IMR-90 (cell line): ENCODE measurements at regions not wholly inside any gene's neighbourhood (a gene's known extent, or its start where the extent isn't known, plus 50 kb on each side); places are given as distances from the start of the nearest gene placed in this dataset.

ENCODE experiments used
- ATAC-seq: fragments of 200-7000 bp; cut with Tn5 transposase; 2 replicates; pipeline ENCODE4 v1.9.1; 2020; ENCODE audit warnings: low read depth, mild to moderate bottlenecking, moderate library complexity
- BruUV-seq: library from RNA; stranded (reverse); fragments of 400-500 nt; replicated peaks from 2 replicates; lab custom pipeline; 2021; lab: Mats Ljungman, UMichigan
- CTCF ChIA-PET: fragments of 300-600 bp; formaldehyde crosslinking; extraction: SDS; loops from one replicate; lab custom pipeline; 2021; ENCODE audit warnings: antibody characterized with exemption; lab: Yijun Ruan, JAX
- POLR2A ChIA-PET: fragments of 300-600 bp; sonication (Branson Sonifier 250); formaldehyde crosslinking; loops from one replicate; lab custom pipeline; 2022; ENCODE audit warnings: antibody characterized with exemption; ENCODE audit not compliant: unreplicated experiment; lab: Charles Lee
- DNase-seq: peaks from one replicate; pipeline ENCODE4 v3.0.0; 2013
- H2AFZ ChIP-seq: replicated peaks from 2 replicates; pipeline ENCODE3; 2013; ENCODE audit warnings: low read length, mild to moderate bottlenecking; ENCODE audit not compliant: poor library complexity
- H2AK5ac ChIP-seq: 2 replicates; pipeline ENCODE4 v1.6.1; 2013; ENCODE audit warnings: low read depth, low read length, inconsistent platforms
- H2AK9ac ChIP-seq: replicated peaks from 2 replicates; pipeline ENCODE3; 2013; ENCODE audit warnings: mild to moderate bottlenecking, low read depth, low read length, moderate library complexity; ENCODE audit not compliant: poor library complexity
- H2BK120ac ChIP-seq: 2 replicates; pipeline ENCODE4 v1.6.1; 2013; ENCODE audit warnings: low read depth, low read length, inconsistent platforms
- H2BK15ac ChIP-seq: 3 replicates; pipeline ENCODE4 v1.6.1; 2013; ENCODE audit warnings: low read depth, low read length, inconsistent platforms
- H2BK20ac ChIP-seq: 2 replicates; pipeline ENCODE4 v1.6.1; 2013; ENCODE audit warnings: low read depth, mild to moderate bottlenecking, inconsistent platforms, low read length, moderate library complexity
- H2BK5ac ChIP-seq: 2 replicates; pipeline ENCODE4 v1.6.1; 2013; ENCODE audit warnings: mild to moderate bottlenecking, low read depth, low read length, inconsistent platforms; ENCODE audit not compliant: poor library complexity, severe bottlenecking
- H3K14ac ChIP-seq: replicated peaks from 2 replicates; pipeline ENCODE4 v1.6.1; 2013; ENCODE audit warnings: low read depth, low read length, inconsistent platforms
- H3K18ac ChIP-seq: 2 replicates; pipeline ENCODE4 v1.6.1; 2013; ENCODE audit warnings: low read depth, low read length, control low read depth
- H3K23ac ChIP-seq: 2 replicates; pipeline ENCODE4 v1.6.1; 2013; ENCODE audit warnings: low read depth, low read length, inconsistent platforms
- H3K27ac ChIP-seq: 2 replicates; pipeline ENCODE4 v1.5.1; 2013; ENCODE audit warnings: mild to moderate bottlenecking, control low read depth, low read length; ENCODE audit not compliant: insufficient read depth
- H3K27me3 ChIP-seq: 2 replicates; pipeline ENCODE4 v1.6.1; 2013; ENCODE audit warnings: low read length; ENCODE audit not compliant: control insufficient read depth, insufficient read depth
- H3K36me3 ChIP-seq: 2 replicates; pipeline ENCODE4 v1.6.1; 2013; ENCODE audit warnings: low read length, mixed read lengths; ENCODE audit not compliant: control insufficient read depth, insufficient read depth
- H3K4ac ChIP-seq: 2 replicates; pipeline ENCODE4 v1.6.1; 2013; ENCODE audit warnings: low read depth, low read length, inconsistent platforms
- H3K4me1 ChIP-seq: 2 replicates; pipeline ENCODE4 v1.6.1; 2013; ENCODE audit warnings: low read length, mixed read lengths; ENCODE audit not compliant: control insufficient read depth, insufficient read depth
- H3K4me2 ChIP-seq: 2 replicates; pipeline ENCODE4 v1.6.1; 2013; ENCODE audit warnings: low read depth, mild to moderate bottlenecking, control low read depth, low read length, moderate library complexity
- H3K4me3 ChIP-seq: 2 replicates; pipeline ENCODE4 v1.5.1; 2013; ENCODE audit warnings: low read depth, mild to moderate bottlenecking, control low read depth, low read length, moderate library complexity; ENCODE audit not compliant: insufficient read depth
- H3K56ac ChIP-seq: 2 replicates; pipeline ENCODE4 v1.6.1; 2013; ENCODE audit warnings: low read length, inconsistent platforms; ENCODE audit not compliant: insufficient read depth; ENCODE audit errors: extremely low read depth
- H3K79me1 ChIP-seq, 2 experiments: 2 replicates each; pipeline ENCODE4 v1.6.1; 2013; ENCODE audit warnings: low read length in 2 of 2, inconsistent platforms in 1 of 2, low read depth in 1 of 2
- H3K9ac ChIP-seq: 2 replicates; pipeline ENCODE4 v1.6.1; 2013; ENCODE audit warnings: low read depth, low read length, control low read depth
- H3K9me1 ChIP-seq: 2 replicates; pipeline ENCODE4 v1.6.1; 2013; ENCODE audit warnings: low read length, inconsistent platforms; ENCODE audit not compliant: insufficient read depth
- H3K9me3 ChIP-seq: 2 replicates; pipeline ENCODE4 v1.6.1; 2013; ENCODE audit warnings: low read length; ENCODE audit not compliant: control insufficient read depth, insufficient read depth
- H4K20me1 ChIP-seq: 2 replicates; pipeline ENCODE4 v1.6.1; 2013; ENCODE audit warnings: low read length, inconsistent platforms; ENCODE audit not compliant: insufficient read depth
- H4K5ac ChIP-seq: 2 replicates; pipeline ENCODE4 v1.6.1; 2013; ENCODE audit warnings: mild to moderate bottlenecking, low read depth, low read length, control low read depth
- H4K8ac ChIP-seq, 2 experiments: 2 replicates each; pipeline ENCODE4 v1.6.1; 2013; ENCODE audit warnings: low read depth in 2 of 2, low read length in 2 of 2, control low read depth in 1 of 2, inconsistent platforms in 1 of 2
- H4K91ac ChIP-seq: 2 replicates; pipeline ENCODE4 v1.6.1; 2013; ENCODE audit warnings: low read depth, low read length, inconsistent platforms; ENCODE audit not compliant: insufficient read depth
- CTCF ChIP-seq: conservative IDR thresholded peaks from 2 replicates; pipeline ENCODE4 v1.5.1; 2012; ENCODE audit warnings: mild to moderate bottlenecking, low read depth, low read length, improper control_type of control experiment
- FOS ChIP-seq: fragments of 150-350 bp; IDR thresholded peaks from 2 replicates; pipeline ENCODE4 v1.6.1; 2016; ENCODE audit warnings: low read depth, low read length
- MAFK ChIP-seq: IDR thresholded peaks from 2 replicates; pipeline ENCODE4 v1.6.1; 2012; ENCODE audit warnings: low read depth, low read length, improper control_type of control experiment
- SMC3 ChIP-seq: fragments of 150-350 bp; IDR thresholded peaks from 2 replicates; pipeline ENCODE4 v1.6.1; 2016; ENCODE audit warnings: low read depth, mild to moderate bottlenecking, antibody characterized with exemption, low read length, moderate library complexity
- USF2 ChIP-seq: fragments of 150-350 bp; IDR thresholded peaks from 2 replicates; pipeline ENCODE4 v1.6.1; 2017; ENCODE audit warnings: mild to moderate bottlenecking, antibody characterized with exemption, low read length, low read depth
- WGBS, 2 experiments: methylation state at CpG; one replicate each; pipeline versions ENCODE4 v1.1.5 to v1.1.7; 2013; ENCODE audit warnings: missing lambda C conversion rate in 2 of 2; ENCODE audit not compliant: insufficient read length in 1 of 2; ENCODE audit errors: extremely low coverage in 2 of 2; 5-methylcytosine and 5-hydroxymethylcytosine counted together
- dilution Hi-C: fragments of 300-500 bp; cut with HindIII; formaldehyde crosslinking; loops from one replicate; pipeline ENCODE4 v1.14.3; 2018; ENCODE audit warnings: low sequenced_read_pairs; ENCODE audit not compliant: unreplicated experiment
- in situ Hi-C: fragments of 300-500 bp; cut with MboI; formaldehyde crosslinking; loops from 3 replicates; pipeline ENCODE4 v1.14.3; 2019; ENCODE audit warnings: low sequenced_read_pairs, inconsistent platforms, mixed read lengths
- intact Hi-C: fragments of 100-400 bp; cut with micrococcal nuclease; formaldehyde crosslinking; loops from 2 replicates; pipeline ENCODE4 v1.10.0; 2022

- Histone ChIP-seq H3K4ac (no peak overlapping the region), H4K91ac (no peak overlapping the region), H3K79me1 (no peaks in the 10 kb centered on the region), H3K4me2 (no peak overlapping the region), H3K4me1 (no peaks in the 10 kb centered on the region), H2BK120ac (no peak overlapping the region), H2AK9ac (no peak overlapping the region), H3K27me3 (no peaks in the 10 kb centered on the region), H3K56ac (no peak overlapping the region), H3K9me3 (no peaks in the 10 kb centered on the region; the same call in 1 of the 2 replicates), H3K36me3 (no peaks in the 10 kb centered on the region), H3K27ac (no peak overlapping the region), H4K5ac (no peak overlapping the region), H2AFZ (no peak overlapping the region), H3K18ac (no peak overlapping the region), H2AK5ac (no peak overlapping the region), H4K20me1 (no peaks in the 10 kb centered on the region), H2BK15ac (no peak overlapping the region), H3K14ac (no peak overlapping the region), H3K4me3 (no peak overlapping the region), H2BK5ac (no peak overlapping the region), H3K9ac (no peak overlapping the region), H2BK20ac (no peak overlapping the region), H4K8ac (no peak overlapping the region), H3K23ac (no peak overlapping the region), H3K9me1 (no peaks in the 10 kb centered on the region)
- ATAC-seq (no peak), DNase-seq (no peak)
- no peak for TF ChIP-seq SMC3
- TF ChIP-seq CTCF, result no peak
- TF ChIP-seq USF2, result no peak
- no peak for TF ChIP-seq MAFK
- TF ChIP-seq FOS, result no peak
- in situ Hi-C loops (no loop called here), intact Hi-C loops (loop anchor here (10.0 kb wide), 2 partner anchors 109 to 249 kb away; no protein-coding TSS in a partner anchor), dilution Hi-C loops (no loop called here)
- 80% methylated on average over 2 of the region's 3 CpGs; no CpG with 5 or more reads in 1 of the 2 experiments for WGBS, 2 experiments
- BruUV-seq, result no TSS peak
- ChIA-PET CTCF (interaction anchor here (0.6 kb wide), 1 partner anchor 36 kb away, joined by 3 read pairs; no protein-coding TSS in a partner anchor), POLR2A (no interaction called here)
Observed at GRCh38 chr4:18815779-18816173, 794.2 kb upstream of the LCORL start.
